Neural cell (in vitro differentiated cells): ENCODE measurements at regions not wholly inside any gene's neighbourhood (a gene's known extent, or its start where the extent isn't known, plus 50 kb on each side); places are given as distances from the start of the nearest gene placed in this dataset.

ENCODE experiments used
- H2AFZ ChIP-seq: fragments of 200-600, 300-800 bp; sonication (generic), shearing (Covaris generic); 2 replicates; pipeline ENCODE4 v1.6.0; 2014; ENCODE audit warnings: low read depth, mild to moderate bottlenecking, antibody characterized with exemption, low read length, moderate library complexity
- H3F3A ChIP-seq: fragments of 200-600 bp; shearing (Covaris generic); 2 replicates; pipeline ENCODE4 v1.6.1; 2016; ENCODE audit warnings: mild to moderate bottlenecking, moderate library complexity, mixed read lengths, antibody characterized with exemption, low read length; ENCODE audit not compliant: insufficient read depth, poor library complexity, severe bottlenecking
- H3K27ac ChIP-seq: fragments of 200-600, 300-800 bp; sonication (generic), shearing (Covaris generic); 2 replicates; pipeline ENCODE4 v1.5.1; 2014; ENCODE audit warnings: mild to moderate bottlenecking, low read length, moderate library complexity
- H3K27me3 ChIP-seq: fragments of 300-800, 200-600 bp; sonication (generic), shearing (Covaris generic); 2 replicates; pipeline ENCODE4 v1.6.0; 2014; ENCODE audit warnings: mild to moderate bottlenecking, low read depth, low read length, moderate library complexity; ENCODE audit not compliant: insufficient read depth
- H3K36me3 ChIP-seq: fragments of 300-800, 200-600 bp; sonication (generic), shearing (Covaris generic); 2 replicates; pipeline ENCODE4 v1.5.1; 2014; ENCODE audit warnings: mild to moderate bottlenecking, antibody characterized with exemption, low read length, moderate library complexity; ENCODE audit not compliant: insufficient read depth
- H3K4me2 ChIP-seq: fragments of 300-800, 200-600 bp; sonication (generic), shearing (Covaris generic); 2 replicates; pipeline ENCODE4 v1.6.0; 2014; ENCODE audit warnings: mild to moderate bottlenecking, low read length
- H3K4me3 ChIP-seq: fragments of 300-800, 200-600 bp; sonication (generic), shearing (Covaris generic); 2 replicates; pipeline ENCODE4 v1.5.1; 2014; ENCODE audit warnings: mild to moderate bottlenecking, low read length, moderate library complexity
- H3K79me2 ChIP-seq: fragments of 200-600 bp; shearing (Covaris generic); replicated peaks from 2 replicates; pipeline ENCODE4 v1.6.0; 2014; ENCODE audit warnings: mild to moderate bottlenecking, low read length, moderate library complexity; ENCODE audit not compliant: insufficient read depth
- H3K9ac ChIP-seq: fragments of 300-800, 200-600 bp; sonication (generic), shearing (Covaris generic); 2 replicates; pipeline ENCODE4 v1.6.1; 2016; ENCODE audit warnings: mild to moderate bottlenecking, low read length, mixed read lengths
- H3K9me2 ChIP-seq: fragments of 200-600 bp; shearing (Covaris generic); 2 replicates; pipeline ENCODE4 v1.6.1; 2016; ENCODE audit warnings: mild to moderate bottlenecking, low read length, mixed read lengths; ENCODE audit not compliant: insufficient read depth
- H3K9me3 ChIP-seq: fragments of 200-600, 300-800 bp; sonication (generic), shearing (Covaris generic); 2 replicates; pipeline ENCODE4 v1.6.1; 2016; ENCODE audit warnings: mild to moderate bottlenecking, mixed run types, low read length, moderate library complexity, mixed read lengths
- H4K20me1 ChIP-seq: fragments of 200-600 bp; shearing (Covaris generic); 2 replicates; pipeline ENCODE4 v1.6.1; 2016; ENCODE audit warnings: mild to moderate bottlenecking, mixed run types; ENCODE audit not compliant: insufficient read depth
- CTCF ChIP-seq: fragments of 450-650 bp; IDR thresholded peaks from 2 replicates; pipeline ENCODE4 v1.5.1; 2014; ENCODE audit warnings: antibody characterized with exemption, mild to moderate bottlenecking, moderate library complexity; ENCODE audit not compliant: poor library complexity, severe bottlenecking
- EP300 ChIP-seq: fragments of 450-650 bp; conservative IDR thresholded peaks from 2 replicates; pipeline ENCODE4 v1.6.1; 2014; ENCODE audit warnings: antibody characterized with exemption, mild to moderate bottlenecking, moderate library complexity; ENCODE audit not compliant: poor library complexity, severe bottlenecking
- EZH2 ChIP-seq: fragments of 200-600, 300-800 bp; shearing (Covaris generic), sonication (generic); IDR thresholded peaks from 2 replicates; pipeline ENCODE4 v1.6.1; 2014; ENCODE audit warnings: antibody characterized with exemption, low read length, borderline replicate concordance, mild to moderate bottlenecking; ENCODE audit not compliant: insufficient read depth, poor library complexity, severe bottlenecking
- MXI1 ChIP-seq: fragments of 450-650 bp; conservative IDR thresholded peaks from 2 replicates; pipeline ENCODE4 v1.6.1; 2014; ENCODE audit warnings: antibody characterized with exemption, mild to moderate bottlenecking; ENCODE audit not compliant: poor library complexity, severe bottlenecking
- POLR2AphosphoS5 ChIP-seq: IDR thresholded peaks from 2 replicates; pipeline ENCODE4 v1.6.1; 2012
- RAD21 ChIP-seq: fragments of 450-650 bp; conservative IDR thresholded peaks from 2 replicates; pipeline ENCODE4 v1.6.1; 2014; ENCODE audit warnings: antibody characterized with exemption, mild to moderate bottlenecking, moderate library complexity
- SMC3 ChIP-seq: fragments of 450-650 bp; conservative IDR thresholded peaks from 2 replicates; pipeline ENCODE4 v1.6.1; 2014; ENCODE audit warnings: antibody characterized with exemption, mild to moderate bottlenecking, moderate library complexity; ENCODE audit not compliant: poor library complexity
- TAF1 ChIP-seq: IDR thresholded peaks from 2 replicates; pipeline ENCODE4 v1.6.1; 2012; ENCODE audit warnings: low read depth
- TF ChIP-seq, protein P1 (sequence below): IDR thresholded peaks from 2 replicates; pipeline ENCODE4 v1.6.1; 2012; ENCODE audit warnings: borderline replicate concordance

- H3K27ac ChIP-seq = no peak overlapping the region
- no peak overlapping the region for H2AFZ ChIP-seq
- H3K9me3 ChIP-seq = no peaks in the 10 kb centered on the region
- H3K4me2 ChIP-seq = no peak overlapping the region
- H4K20me1 ChIP-seq = no peaks in the 10 kb centered on the region
- no peak overlapping the region for H3K9ac ChIP-seq
- no peaks in the 10 kb centered on the region for H3F3A ChIP-seq
- no peaks in the 10 kb centered on the region for H3K27me3 ChIP-seq
- H3K9me2 ChIP-seq = no peaks in the 10 kb centered on the region
- no peak overlapping the region for H3K4me3 ChIP-seq
- TF ChIP-seq MXI1 (no peak), SMC3 (no peak), RAD21 (no peak), EP300 (no peak), CTCF (no peak), TAF1 (no peak), EZH2 (no peak), POLR2AphosphoS5 (no peak)
- TF ChIP-seq, protein P1, sequence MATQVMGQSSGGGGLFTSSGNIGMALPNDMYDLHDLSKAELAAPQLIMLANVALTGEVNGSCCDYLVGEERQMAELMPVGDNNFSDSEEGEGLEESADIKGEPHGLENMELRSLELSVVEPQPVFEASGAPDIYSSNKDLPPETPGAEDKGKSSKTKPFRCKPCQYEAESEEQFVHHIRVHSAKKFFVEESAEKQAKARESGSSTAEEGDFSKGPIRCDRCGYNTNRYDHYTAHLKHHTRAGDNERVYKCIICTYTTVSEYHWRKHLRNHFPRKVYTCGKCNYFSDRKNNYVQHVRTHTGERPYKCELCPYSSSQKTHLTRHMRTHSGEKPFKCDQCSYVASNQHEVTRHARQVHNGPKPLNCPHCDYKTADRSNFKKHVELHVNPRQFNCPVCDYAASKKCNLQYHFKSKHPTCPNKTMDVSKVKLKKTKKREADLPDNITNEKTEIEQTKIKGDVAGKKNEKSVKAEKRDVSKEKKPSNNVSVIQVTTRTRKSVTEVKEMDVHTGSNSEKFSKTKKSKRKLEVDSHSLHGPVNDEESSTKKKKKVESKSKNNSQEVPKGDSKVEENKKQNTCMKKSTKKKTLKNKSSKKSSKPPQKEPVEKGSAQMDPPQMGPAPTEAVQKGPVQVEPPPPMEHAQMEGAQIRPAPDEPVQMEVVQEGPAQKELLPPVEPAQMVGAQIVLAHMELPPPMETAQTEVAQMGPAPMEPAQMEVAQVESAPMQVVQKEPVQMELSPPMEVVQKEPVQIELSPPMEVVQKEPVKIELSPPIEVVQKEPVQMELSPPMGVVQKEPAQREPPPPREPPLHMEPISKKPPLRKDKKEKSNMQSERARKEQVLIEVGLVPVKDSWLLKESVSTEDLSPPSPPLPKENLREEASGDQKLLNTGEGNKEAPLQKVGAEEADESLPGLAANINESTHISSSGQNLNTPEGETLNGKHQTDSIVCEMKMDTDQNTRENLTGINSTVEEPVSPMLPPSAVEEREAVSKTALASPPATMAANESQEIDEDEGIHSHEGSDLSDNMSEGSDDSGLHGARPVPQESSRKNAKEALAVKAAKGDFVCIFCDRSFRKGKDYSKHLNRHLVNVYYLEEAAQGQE = no peak
- H3K36me3 ChIP-seq = no peaks in the 10 kb centered on the region
- no peaks in the 10 kb centered on the region for H3K79me2 ChIP-seq
These were observed 219.0 kb downstream of the VGLL3 start for GRCh38 chr3:86771741-86772512.

- no peaks in the 10 kb centered on the region for H3K27me3 ChIP-seq
- no peak overlapping the region for H3K4me3 ChIP-seq
- no peak overlapping the region for H2AFZ ChIP-seq
- H3K9me3 ChIP-seq = no peaks in the 10 kb centered on the region
- H3K36me3 ChIP-seq = no peaks in the 10 kb centered on the region
- H4K20me1 ChIP-seq = no peaks in the 10 kb centered on the region
- no peak for TF ChIP-seq POLR2AphosphoS5
- TF ChIP-seq SMC3 = no peak
- TF ChIP-seq CTCF = no peak
- TF ChIP-seq, protein P1 = no peak
- no peak for TF ChIP-seq MXI1
- TF ChIP-seq RAD21 = no peak
- TF ChIP-seq EP300 = no peak
- TF ChIP-seq TAF1 = no peak
- no peak for TF ChIP-seq EZH2
- H3K27ac ChIP-seq = no peak overlapping the region
- H3F3A ChIP-seq = no peaks in the 10 kb centered on the region
- H3K4me2 ChIP-seq = no peak overlapping the region
- H3K9ac ChIP-seq = no peak overlapping the region
- H3K79me2 ChIP-seq = no peaks in the 10 kb centered on the region
- no peaks in the 10 kb centered on the region for H3K9me2 ChIP-seq
These were observed 224.6 kb downstream of the VGLL3 start for GRCh38 chr3:86766331-86766730.
